Fibroblast of lung (primary cell): ENCODE measurements at regions not wholly inside any gene's neighbourhood (a gene's known extent, or its start where the extent isn't known, plus 50 kb on each side); places are given as distances from the start of the nearest gene placed in this dataset.

Experiments used
- DNase-seq, 2 donors: peaks; one replicate each; pipeline versions ENCODE4 v3.0.0 to v3.0.0-alpha.2; 2010; ENCODE audit warnings: low read depth in 2 of 2
- H2AFZ ChIP-seq: 2 replicates; pipeline ENCODE4 v1.5.1; 2012; ENCODE audit warnings: low read length, control low read depth, inconsistent platforms
- H3K27ac ChIP-seq: 2 replicates; pipeline ENCODE4 v1.5.1; 2011; ENCODE audit warnings: low read length, control low read depth; ENCODE audit not compliant: insufficient read depth
- H3K27me3 ChIP-seq: 2 replicates; pipeline ENCODE4 v1.5.1; 2011; ENCODE audit warnings: mild to moderate bottlenecking, low read length; ENCODE audit not compliant: control insufficient read depth, insufficient read depth
- H3K36me3 ChIP-seq: 2 replicates; pipeline ENCODE4 v1.5.1; 2011; ENCODE audit warnings: low read length; ENCODE audit not compliant: control insufficient read depth, insufficient read depth
- H3K4me1 ChIP-seq: 2 replicates; pipeline ENCODE4 v1.5.1; 2011; ENCODE audit warnings: low read length; ENCODE audit not compliant: control insufficient read depth, insufficient read depth; ENCODE audit errors: extremely low read depth
- H3K4me2 ChIP-seq: 2 replicates; pipeline ENCODE4 v1.5.1; 2011; ENCODE audit warnings: low read length, control low read depth; ENCODE audit not compliant: insufficient read depth; ENCODE audit errors: extremely low read depth
- H3K4me3 ChIP-seq, 4 experiments: fragments of 200-600 bp in 1 of 4; sonication (generic) in 1 of 4; replicated peaks in 1 of 4; 2 replicates each; pipeline ENCODE4 v1.5.1; 2011 to 2016; ENCODE audit warnings: low read length in 4 of 4, low read depth in 3 of 4, mild to moderate bottlenecking in 3 of 4, control low read depth in 2 of 4, inconsistent platforms in 1 of 4, mixed read lengths in 1 of 4; ENCODE audit not compliant: insufficient read depth in 1 of 4; ENCODE audit errors: control extremely low read depth in 1 of 4
- H3K79me2 ChIP-seq: 2 replicates; pipeline ENCODE4 v1.5.1; 2012; ENCODE audit warnings: mild to moderate bottlenecking, low read length, inconsistent platforms; ENCODE audit not compliant: control insufficient read depth, insufficient read depth
- H3K9ac ChIP-seq: 2 replicates; pipeline ENCODE4 v1.5.1; 2011; ENCODE audit warnings: mild to moderate bottlenecking, low read length, control low read depth; ENCODE audit not compliant: insufficient read depth
- H3K9me3 ChIP-seq: 2 replicates; pipeline ENCODE4 v1.5.1; 2012; ENCODE audit warnings: low read depth, low read length; ENCODE audit not compliant: control insufficient read depth, insufficient read depth
- H4K20me1 ChIP-seq: 2 replicates; pipeline ENCODE4 v1.5.1; 2011; ENCODE audit warnings: low read length; ENCODE audit not compliant: control insufficient read depth, insufficient read depth; ENCODE audit errors: extremely low read depth
- CTCF ChIP-seq, 2 donors: IDR thresholded peaks in 1 of 2; conservative IDR thresholded peaks in 1 of 2; 1 replicate in 1 of 2; 2 replicates in 1 of 2; pipeline ENCODE4 v1.5.1; 2011 to 2012; ENCODE audit warnings: low read length in 2 of 2, control low read depth in 1 of 2, inconsistent platforms in 1 of 2, low read depth in 1 of 2, mild to moderate bottlenecking in 1 of 2
- EZH2 ChIP-seq: IDR thresholded peaks from 2 replicates; pipeline ENCODE4 v1.5.1; 2012; ENCODE audit warnings: low read length, control low read depth, mild to moderate bottlenecking; ENCODE audit errors: missing control alignments

GRCh38 chr12:98178126-98178525 lies 337.3 kb upstream of the TMPO start:
- Histone ChIP-seq H4K20me1 (no peaks in the 10 kb centered on the region), H3K9ac (no peak overlapping the region), H3K4me1 (no peaks in the 10 kb centered on the region), H3K4me3 (no peak overlapping the region), H3K79me2 (no peaks in the 10 kb centered on the region), H3K36me3 (no peaks in the 10 kb centered on the region), H3K27ac (no peak overlapping the region), H2AFZ (no peak overlapping the region), H3K27me3 (no peaks in the 10 kb centered on the region), H3K9me3 (no peaks in the 10 kb centered on the region), H3K4me2 (no peak overlapping the region)
- DNase-seq, result no peak
- TF ChIP-seq CTCF (conservative IDR thresholded peaks at IDR 0.05 in 1 of 2, IDR thresholded peaks at IDR 0.05 in 1 of 2; ENCODE audit: low read depth in 1 of 2, low read length in 2 of 2), result no peak
- TF ChIP-seq EZH2, result no peak

GRCh38 chr12:98179151-98179550 lies 336.2 kb upstream of the TMPO start:
- H3K36me3 ChIP-seq, result no peaks in the 10 kb centered on the region
- TF ChIP-seq CTCF (conservative IDR thresholded peaks at IDR 0.05 in 1 of 2, IDR thresholded peaks at IDR 0.05 in 1 of 2; ENCODE audit: low read depth in 1 of 2, low read length in 2 of 2) (no peak), EZH2 (no peak)

GRCh38 chr12:98180603-98181002 lies 334.8 kb upstream of the TMPO start:
- Histone ChIP-seq H3K4me3 (no peak overlapping the region), H3K36me3 (no peaks in the 10 kb centered on the region), H3K9ac (no peak overlapping the region), H3K27me3 (no peaks in the 10 kb centered on the region), H2AFZ (no peak overlapping the region), H3K4me1 (no peaks in the 10 kb centered on the region), H3K9me3 (no peaks in the 10 kb centered on the region), H4K20me1 (no peaks in the 10 kb centered on the region), H3K4me2 (no peak overlapping the region), H3K27ac (no peak overlapping the region), H3K79me2 (no peaks in the 10 kb centered on the region)
- no peak for TF ChIP-seq CTCF (conservative IDR thresholded peaks at IDR 0.05 in 1 of 2, IDR thresholded peaks at IDR 0.05 in 1 of 2; ENCODE audit: low read depth in 1 of 2, low read length in 2 of 2)
- TF ChIP-seq EZH2, result no peak
- DNase-seq, result no peak

More at GRCh38 chr12:98179151-98179550, 336.2 kb upstream of the TMPO start:
- Histone ChIP-seq H3K4me2 (no peak overlapping the region), H3K4me3 (no peak overlapping the region), H3K9me3 (no peaks in the 10 kb centered on the region), H3K27me3 (no peaks in the 10 kb centered on the region), H3K27ac (no peak overlapping the region), H3K79me2 (no peaks in the 10 kb centered on the region), H2AFZ (no peak overlapping the region), H3K9ac (no peak overlapping the region), H3K4me1 (no peaks in the 10 kb centered on the region), H4K20me1 (no peaks in the 10 kb centered on the region)
- DNase-seq, result no peak
